GM20431 (cell line): ENCODE measurements at regions not wholly inside any gene's neighbourhood (a gene's known extent, or its start where the extent isn't known, plus 50 kb on each side); places are given as distances from the start of the nearest gene placed in this dataset.
"Not testable (repeated sequence)": the region's sequence is repeated elsewhere in the genome, so short reads cannot be mapped to it uniquely, and the experiment has no call there.

Source experiments
- in situ Hi-C: fragments of 300-500 bp; cut with MseI, MboI; formaldehyde crosslinking; loops from one replicate; pipeline ENCODE4 v1.15.0; 2020; ENCODE audit warnings: low sequenced_read_pairs; ENCODE audit not compliant: unreplicated experiment

GRCh38 chr2:58634653-58635370 lies 393.7 kb upstream of the FANCL start:
- in situ Hi-C loops: no loop called here

- in situ Hi-C loops: no loop called here
These were observed 392.7 kb upstream of the FANCL start for GRCh38 chr2:58633613-58634365.

GRCh38 chr2:58631986-58632385 lies 390.9 kb upstream of the FANCL start:
- in situ Hi-C loops: no loop called here

GRCh38 chr2:58629545-58630119 lies 388.5 kb upstream of the FANCL start:
- in situ Hi-C loops: no loop called here

- in situ Hi-C loops: no loop called here
These were observed 379.8 kb upstream of the FANCL start for GRCh38 chr2:58620896-58621295.

GRCh38 chr2:58620093-58620492 lies 379.0 kb upstream of the FANCL start:
- in situ Hi-C loops: no loop called here

GRCh38 chr2:58616961-58617360 lies 375.8 kb upstream of the FANCL start:
- in situ Hi-C loops: no loop called here

GRCh38 chr2:58614219-58614618 lies 373.1 kb upstream of the FANCL start:
- in situ Hi-C loops: no loop called here

GRCh38 chr2:58612973-58613372 lies 371.8 kb upstream of the FANCL start:
- in situ Hi-C loops: no loop called here

GRCh38 chr2:58609326-58609725 lies 368.2 kb upstream of the FANCL start:
- in situ Hi-C loops: no loop called here

- in situ Hi-C loops: no loop called here
These were observed 367.0 kb upstream of the FANCL start for GRCh38 chr2:58608146-58608545.

GRCh38 chr2:58607448-58607847 lies 366.3 kb upstream of the FANCL start:
- in situ Hi-C loops: no loop called here

GRCh38 chr2:58606799-58607198 lies 365.7 kb upstream of the FANCL start:
- in situ Hi-C loops: no loop called here

- in situ Hi-C loops: no loop called here
These were observed 363.0 kb upstream of the FANCL start for GRCh38 chr2:58604096-58604495.

- in situ Hi-C loops: no loop called here
These were observed 359.9 kb upstream of the FANCL start for GRCh38 chr2:58601017-58601416.

GRCh38 chr2:58598171-58598570 lies 357.0 kb upstream of the FANCL start:
- in situ Hi-C loops: no loop called here

- in situ Hi-C loops: no loop called here
These were observed 354.6 kb upstream of the FANCL start for GRCh38 chr2:58595714-58596113.

GRCh38 chr2:58594762-58595161 lies 353.6 kb upstream of the FANCL start:
- in situ Hi-C loops: no loop called here

GRCh38 chr2:58594175-58594574 lies 353.1 kb upstream of the FANCL start:
- in situ Hi-C loops: no loop called here

- in situ Hi-C loops: not testable (repeated sequence)
These were observed 345.1 kb upstream of the FANCL start for GRCh38 chr2:58586178-58586577.

- in situ Hi-C loops: no loop called here
These were observed 344.1 kb upstream of the FANCL start for GRCh38 chr2:58585233-58585632.
